CD4-positive, alpha-beta T cell (primary cell): ENCODE measurements at regions not wholly inside any gene's neighbourhood (a gene's known extent, or its start where the extent isn't known, plus 50 kb on each side); places are given as distances from the start of the nearest gene placed in this dataset.

Experiments used
- ATAC-seq: fragments of 200-7000 bp; cut with Tn5 transposase; one replicate; pipeline ENCODE4 v1.10.0; 2022; ENCODE audit warnings: mild to moderate bottlenecking; ENCODE audit not compliant: poor library complexity
- CTCF ChIA-PET: fragments of 350-600 bp; sonication (Branson Sonifier 250); formaldehyde crosslinking; loops from one replicate; lab custom pipeline; 2021; ENCODE audit warnings: antibody characterized with exemption, inconsistent platforms; lab: Charles Lee
- POLR2A ChIA-PET: fragments of 350-600 bp; sonication (Branson Sonifier 250); formaldehyde crosslinking; loops from one replicate; lab custom pipeline; 2021; ENCODE audit warnings: antibody characterized with exemption, inconsistent platforms; lab: Charles Lee
- DNase-seq, 14 experiments: peaks; one replicate each; pipeline ENCODE4 v3.0.0-alpha.2; 2013 to 2020; ENCODE audit warnings: mixed read lengths in 2 of 14
- H3K27ac ChIP-seq, 2 donors: one replicate each; pipeline versions ENCODE4 v1.5.1 to v1.7.0; 2013; ENCODE audit warnings: low read length in 2 of 2, low read depth in 1 of 2, mild to moderate bottlenecking in 1 of 2
- H3K27me3 ChIP-seq, 2 experiments: 1 replicate in 1 of 2; 2 replicates in 1 of 2; pipeline versions ENCODE4 v1.6.1 to v1.7.0; 2013; ENCODE audit warnings: low read length in 2 of 2, control low read depth in 1 of 2, mild to moderate bottlenecking in 1 of 2, moderate library complexity in 1 of 2; ENCODE audit not compliant: insufficient read depth in 2 of 2, control insufficient read depth in 1 of 2
- H3K36me3 ChIP-seq: one replicate; pipeline ENCODE4 v1.6.1; 2013; ENCODE audit warnings: low read length, control low read depth; ENCODE audit not compliant: insufficient read depth
- H3K4me1 ChIP-seq: one replicate; pipeline ENCODE4 v1.6.1; 2013; ENCODE audit warnings: low read length, control low read depth; ENCODE audit not compliant: insufficient read depth
- H3K4me3 ChIP-seq: one replicate; pipeline ENCODE4 v1.5.1; 2013; ENCODE audit warnings: mild to moderate bottlenecking, low read length, moderate library complexity
- H3K9me3 ChIP-seq, 2 experiments: 1 replicate in 1 of 2; 2 replicates in 1 of 2; pipeline versions ENCODE4 v1.6.1 to v1.7.0; 2013; ENCODE audit warnings: low read length in 2 of 2, mild to moderate bottlenecking in 2 of 2, control low read depth in 1 of 2, moderate library complexity in 1 of 2; ENCODE audit not compliant: control insufficient read depth in 1 of 2, insufficient read depth in 1 of 2
- H3K27ac Mint-ChIP-seq: one replicate; pipeline ENCODE4 v1.8.0; 2020; ENCODE audit warnings: mixed read lengths
- H3K27me3 Mint-ChIP-seq: one replicate; pipeline ENCODE4 v1.8.0; 2021; ENCODE audit warnings: mixed read lengths
- H3K36me3 Mint-ChIP-seq: one replicate; pipeline ENCODE4 v1.8.0; 2021; ENCODE audit warnings: low read depth, mixed read lengths
- H3K4me1 Mint-ChIP-seq: one replicate; pipeline ENCODE4 v1.8.0; 2021; ENCODE audit warnings: low read depth, mixed read lengths
- H3K4me3 Mint-ChIP-seq: one replicate; pipeline ENCODE4 v1.8.0; 2020; ENCODE audit warnings: mild to moderate bottlenecking, mixed read lengths
- H3K9me3 Mint-ChIP-seq: one replicate; pipeline ENCODE4 v1.8.0; 2020; ENCODE audit warnings: mixed read lengths
- intact Hi-C, 2 experiments: fragments of 100-400 bp; cut with DNase I in 1 of 2; cut with micrococcal nuclease in 1 of 2; formaldehyde crosslinking; loops; one replicate each; pipeline versions ENCODE4 v1.15.1 to v1.9.0; 2023 to 2025; cut with DNase I, micrococcal nuclease
- TF ChIP-seq, protein P1 (sequence below): fragments of 200-600 bp; IDR thresholded peaks from one replicate; pipeline ENCODE4 v1.8.0; 2022; ENCODE audit warnings: antibody characterized with exemption, mild to moderate bottlenecking

DNA sequence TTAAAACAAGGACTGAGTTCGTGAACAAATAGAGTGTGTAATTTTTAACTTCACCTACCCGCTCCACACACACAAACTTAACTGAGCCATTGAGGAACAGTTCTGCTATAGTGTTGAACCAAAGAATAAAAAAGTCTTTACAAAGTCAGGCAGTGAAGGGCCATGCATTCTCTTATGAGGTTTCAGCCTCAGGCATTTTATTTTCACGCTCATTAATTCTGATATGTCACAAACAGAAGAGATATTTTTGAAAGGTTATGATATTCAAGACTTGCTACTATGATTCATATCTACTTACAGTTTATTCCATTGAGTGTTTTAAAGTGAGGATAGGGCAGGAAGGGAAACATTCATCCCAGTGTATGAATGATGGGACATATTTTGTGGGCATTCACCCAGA, 282.2 kb downstream of the SLITRK5 start:
- no peaks in the 10 kb centered on the region for H3K36me3 Mint-ChIP-seq
- ATAC-seq, result no peak
- H3K27me3 ChIP-seq, result no peaks in the 10 kb centered on the region
- H3K4me3 Mint-ChIP-seq, result no peak overlapping the region
- H3K9me3 ChIP-seq, result no peaks in the 10 kb centered on the region
- no peak overlapping the region for H3K27ac ChIP-seq
- H3K27ac Mint-ChIP-seq, result no peak overlapping the region
- TF ChIP-seq, protein P1, sequence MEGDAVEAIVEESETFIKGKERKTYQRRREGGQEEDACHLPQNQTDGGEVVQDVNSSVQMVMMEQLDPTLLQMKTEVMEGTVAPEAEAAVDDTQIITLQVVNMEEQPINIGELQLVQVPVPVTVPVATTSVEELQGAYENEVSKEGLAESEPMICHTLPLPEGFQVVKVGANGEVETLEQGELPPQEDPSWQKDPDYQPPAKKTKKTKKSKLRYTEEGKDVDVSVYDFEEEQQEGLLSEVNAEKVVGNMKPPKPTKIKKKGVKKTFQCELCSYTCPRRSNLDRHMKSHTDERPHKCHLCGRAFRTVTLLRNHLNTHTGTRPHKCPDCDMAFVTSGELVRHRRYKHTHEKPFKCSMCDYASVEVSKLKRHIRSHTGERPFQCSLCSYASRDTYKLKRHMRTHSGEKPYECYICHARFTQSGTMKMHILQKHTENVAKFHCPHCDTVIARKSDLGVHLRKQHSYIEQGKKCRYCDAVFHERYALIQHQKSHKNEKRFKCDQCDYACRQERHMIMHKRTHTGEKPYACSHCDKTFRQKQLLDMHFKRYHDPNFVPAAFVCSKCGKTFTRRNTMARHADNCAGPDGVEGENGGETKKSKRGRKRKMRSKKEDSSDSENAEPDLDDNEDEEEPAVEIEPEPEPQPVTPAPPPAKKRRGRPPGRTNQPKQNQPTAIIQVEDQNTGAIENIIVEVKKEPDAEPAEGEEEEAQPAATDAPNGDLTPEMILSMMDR, result no peak
- intact Hi-C loops, result no loop called here
- H3K36me3 ChIP-seq, result no peaks in the 10 kb centered on the region
- H3K4me1 ChIP-seq, result no peaks in the 10 kb centered on the region
- DNase-seq, result no peak
- H3K27me3 Mint-ChIP-seq, result no peaks in the 10 kb centered on the region
- H3K4me3 ChIP-seq, result no peak overlapping the region
- H3K4me1 Mint-ChIP-seq, result no peaks in the 10 kb centered on the region
- H3K9me3 Mint-ChIP-seq, result no peaks in the 10 kb centered on the region
- POLR2A ChIA-PET, result no interaction called here
- CTCF ChIA-PET, result no interaction called here

GRCh38 chr13:87954091-87954490, 282.9 kb downstream of the SLITRK5 start:
- no peak overlapping the region for H3K4me3 ChIP-seq
- intact Hi-C loops, result no loop called here
- ChIA-PET POLR2A (no interaction called here), CTCF (no interaction called here)
- no peak overlapping the region for H3K27ac ChIP-seq
- no peaks in the 10 kb centered on the region for H3K4me1 ChIP-seq
- Mint-ChIP-seq H3K27me3 (no peaks in the 10 kb centered on the region), H3K9me3 (no peaks in the 10 kb centered on the region), H3K27ac (no peak overlapping the region), H3K36me3 (no peaks in the 10 kb centered on the region), H3K4me3 (no peak overlapping the region), H3K4me1 (no peaks in the 10 kb centered on the region)
- H3K9me3 ChIP-seq, result no peaks in the 10 kb centered on the region
- no peaks in the 10 kb centered on the region for H3K36me3 ChIP-seq
- ATAC-seq, result no peak
- H3K27me3 ChIP-seq, result no peaks in the 10 kb centered on the region
- TF ChIP-seq, protein P1, result no peak
- DNase-seq, result no peak

DNA sequence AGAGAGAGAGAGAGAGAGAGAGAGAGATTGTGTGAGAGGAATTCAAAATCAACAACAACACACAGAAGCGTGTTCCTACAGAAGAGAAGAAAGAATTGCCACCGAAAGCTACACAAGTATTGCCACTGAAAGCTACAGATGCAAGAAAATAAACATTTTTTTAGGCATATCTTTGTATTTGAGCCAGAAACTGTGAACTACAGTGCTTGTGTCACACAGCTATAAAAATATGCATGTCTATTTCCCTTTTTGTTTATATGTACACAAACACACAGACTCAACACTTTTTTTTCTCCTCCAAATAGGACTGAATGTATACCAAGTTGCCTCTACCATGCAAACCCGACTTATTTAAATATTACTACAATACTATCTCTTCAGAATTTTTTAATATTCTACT, 290.4 kb downstream of the SLITRK5 start:
- no peaks in the 10 kb centered on the region for H3K4me1 ChIP-seq
- intact Hi-C loops, result no loop called here
- H3K4me3 ChIP-seq, result no peak overlapping the region
- DNase-seq, result no peak
- no peak overlapping the region for H3K27ac Mint-ChIP-seq
- CTCF ChIA-PET, result no interaction called here
- TF ChIP-seq, protein P1, result no peak
- no peak overlapping the region for H3K4me3 Mint-ChIP-seq
- H3K36me3 ChIP-seq, result no peaks in the 10 kb centered on the region
- H3K9me3 ChIP-seq, result peaks cover 0 to 8% of the 10 kb centered on the region in 2 experiments
- ATAC-seq, result no peak
- no peaks in the 10 kb centered on the region for H3K4me1 Mint-ChIP-seq
- POLR2A ChIA-PET, result no interaction called here
- H3K27ac ChIP-seq, result no peak overlapping the region
- no peaks in the 10 kb centered on the region for H3K36me3 Mint-ChIP-seq
- no peaks in the 10 kb centered on the region for H3K27me3 ChIP-seq
- no peaks in the 10 kb centered on the region for H3K9me3 Mint-ChIP-seq
- no peaks in the 10 kb centered on the region for H3K27me3 Mint-ChIP-seq
